IPS-15b (cell line): ENCODE measurements at regions not wholly inside any gene's neighbourhood (a gene's known extent, or its start where the extent isn't known, plus 50 kb on each side); places are given as distances from the start of the nearest gene placed in this dataset.

ENCODE experiments used
- H3K27me3 ChIP-seq: one replicate; pipeline ENCODE4 v1.6.1; 2013; ENCODE audit warnings: low read length; ENCODE audit not compliant: control insufficient read depth, insufficient read depth
- H3K36me3 ChIP-seq: one replicate; pipeline ENCODE4 v1.6.1; 2013; ENCODE audit warnings: low read length; ENCODE audit not compliant: control insufficient read depth, insufficient read depth
- H3K4me1 ChIP-seq: one replicate; pipeline ENCODE4 v1.6.1; 2013; ENCODE audit warnings: mild to moderate bottlenecking, low read length; ENCODE audit not compliant: control insufficient read depth, insufficient read depth
- H3K4me3 ChIP-seq: one replicate; pipeline ENCODE4 v1.5.1; 2013; ENCODE audit warnings: low read depth, low read length
- H3K9ac ChIP-seq: one replicate; pipeline ENCODE4 v1.6.1; 2013; ENCODE audit warnings: low read depth, mild to moderate bottlenecking, low read length
- H3K9me3 ChIP-seq: one replicate; pipeline ENCODE4 v1.6.1; 2013; ENCODE audit warnings: mild to moderate bottlenecking, low read length; ENCODE audit not compliant: control insufficient read depth, insufficient read depth

GRCh38 chr2:172234716-172235691, 132.3 kb upstream of the DLX2 start:
- Histone ChIP-seq H3K4me3 (peak overlapping the region; percentile 59), H3K9me3 (no peaks in the 10 kb centered on the region), H3K9ac (no peak overlapping the region), H3K4me1 (peaks cover 13% of the 10 kb centered on the region), H3K36me3 (no peaks in the 10 kb centered on the region), H3K27me3 (peaks cover 38% of the 10 kb centered on the region)

DNA sequence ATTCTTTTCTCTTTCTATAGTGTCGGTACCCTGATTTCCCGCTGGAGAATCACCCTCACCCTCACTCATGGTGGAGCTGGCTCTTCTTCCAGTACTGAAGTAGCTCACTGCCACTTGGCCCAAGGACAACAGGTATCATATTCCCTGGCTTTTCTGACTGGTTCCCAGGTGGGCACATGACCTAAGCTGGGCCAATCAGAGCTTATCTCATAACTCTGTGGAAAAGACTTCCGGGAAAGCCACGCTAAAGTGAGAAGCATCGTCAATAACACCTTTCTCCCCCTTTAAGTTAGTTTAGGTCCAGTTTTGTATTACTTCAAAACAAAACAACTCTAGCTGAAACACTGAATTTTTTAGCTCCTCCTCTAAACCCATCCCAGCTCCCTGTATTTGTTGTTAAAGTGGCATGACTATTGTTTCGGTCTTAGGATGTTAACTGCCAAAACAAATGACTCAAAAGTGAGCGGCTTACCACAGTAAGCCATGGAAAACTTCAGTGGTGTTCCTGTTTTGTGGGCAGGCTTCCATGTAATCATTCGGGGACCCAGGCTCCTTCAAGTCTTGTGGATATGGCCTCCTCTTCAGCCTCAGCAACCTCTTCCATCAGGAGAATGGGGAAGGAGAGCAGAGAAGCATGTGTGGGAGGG, 137.4 kb upstream of the DLX2 start:
- H3K9ac ChIP-seq, result no peak overlapping the region

DNA sequence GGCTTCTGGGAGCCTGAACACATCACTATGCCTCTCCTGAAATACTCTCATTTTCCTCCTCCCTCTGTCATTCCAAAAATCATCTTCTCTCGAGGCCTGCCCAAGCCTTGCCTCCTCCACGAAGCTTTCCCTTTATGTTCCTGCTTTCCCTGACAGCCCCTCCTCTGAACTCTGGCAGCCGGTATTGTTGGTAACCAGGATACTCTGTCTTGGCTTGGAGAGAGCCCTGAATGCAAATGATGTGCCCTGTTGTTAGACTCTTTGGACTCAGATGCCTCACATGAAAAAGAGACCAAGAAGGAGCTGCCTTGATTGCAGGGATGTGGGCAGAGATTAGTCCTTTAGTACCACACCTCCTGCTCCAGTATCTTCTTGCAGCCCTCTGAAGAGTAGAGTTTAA, 138.5 kb upstream of the DLX2 start:
- H3K4me1 ChIP-seq, result no peaks in the 10 kb centered on the region
- no peaks in the 10 kb centered on the region for H3K36me3 ChIP-seq
- H3K9me3 ChIP-seq, result no peaks in the 10 kb centered on the region
- no peak overlapping the region for H3K4me3 ChIP-seq
- H3K27me3 ChIP-seq, result peaks cover 4% of the 10 kb centered on the region
- H3K9ac ChIP-seq, result peak overlapping the region; percentile 17

More for the DNA sequence above, 137.4 kb upstream of the DLX2 start:
- no peak overlapping the region for H3K4me3 ChIP-seq
- no peaks in the 10 kb centered on the region for H3K9me3 ChIP-seq
- H3K36me3 ChIP-seq, result no peaks in the 10 kb centered on the region
- peaks cover 16% of the 10 kb centered on the region for H3K27me3 ChIP-seq
- peaks cover 8% of the 10 kb centered on the region for H3K4me1 ChIP-seq

DNA sequence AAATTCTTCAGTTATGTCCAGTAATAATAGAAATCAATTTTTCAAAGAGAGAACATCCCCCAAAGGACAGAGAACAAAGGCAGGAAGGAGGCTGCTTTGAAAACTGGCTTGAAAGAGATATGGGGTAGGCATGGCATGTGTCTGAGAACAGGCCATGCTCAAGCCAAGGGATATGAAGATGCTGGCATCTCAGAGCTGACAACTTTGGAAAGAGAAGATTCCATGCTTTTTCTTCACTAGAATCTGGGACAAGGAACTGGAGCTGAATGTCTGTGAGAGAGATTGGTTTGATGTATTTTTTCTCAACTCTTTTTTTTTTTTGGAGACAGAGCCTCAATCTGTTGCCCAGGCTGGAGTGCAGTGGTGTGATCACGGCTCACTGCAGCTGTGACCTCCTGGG, 139.8 kb upstream of the DLX2 start:
- H3K27me3 ChIP-seq, result no peaks in the 10 kb centered on the region
- H3K36me3 ChIP-seq, result no peaks in the 10 kb centered on the region
- H3K4me1 ChIP-seq, result no peaks in the 10 kb centered on the region
- no peaks in the 10 kb centered on the region for H3K9me3 ChIP-seq
- no peak overlapping the region for H3K9ac ChIP-seq
- H3K4me3 ChIP-seq, result no peak overlapping the region

DNA sequence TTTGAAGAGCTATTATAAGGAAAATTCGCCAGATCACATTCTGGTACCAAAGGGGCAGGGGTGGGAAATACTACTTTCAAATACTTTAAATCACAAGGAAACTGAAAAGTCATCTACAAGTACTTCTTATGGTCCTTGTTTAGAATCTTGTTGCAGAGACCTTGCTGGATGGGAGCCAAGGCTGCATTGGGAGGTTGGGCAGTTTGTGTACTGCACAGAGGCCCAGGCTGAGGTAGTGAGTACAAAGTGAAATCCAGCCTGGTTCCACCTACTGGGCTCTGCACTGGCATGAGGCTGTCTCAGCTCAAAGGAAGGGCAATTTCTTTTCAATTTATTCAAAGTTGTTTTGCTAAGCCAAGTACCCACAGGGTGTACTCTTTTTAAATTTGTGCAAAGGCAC, 140.3 kb upstream of the DLX2 start:
- no peaks in the 10 kb centered on the region for H3K27me3 ChIP-seq
- no peaks in the 10 kb centered on the region for H3K36me3 ChIP-seq
- H3K4me3 ChIP-seq, result no peak overlapping the region
- H3K9me3 ChIP-seq, result no peaks in the 10 kb centered on the region
- H3K4me1 ChIP-seq, result no peaks in the 10 kb centered on the region
- no peak overlapping the region for H3K9ac ChIP-seq

DNA sequence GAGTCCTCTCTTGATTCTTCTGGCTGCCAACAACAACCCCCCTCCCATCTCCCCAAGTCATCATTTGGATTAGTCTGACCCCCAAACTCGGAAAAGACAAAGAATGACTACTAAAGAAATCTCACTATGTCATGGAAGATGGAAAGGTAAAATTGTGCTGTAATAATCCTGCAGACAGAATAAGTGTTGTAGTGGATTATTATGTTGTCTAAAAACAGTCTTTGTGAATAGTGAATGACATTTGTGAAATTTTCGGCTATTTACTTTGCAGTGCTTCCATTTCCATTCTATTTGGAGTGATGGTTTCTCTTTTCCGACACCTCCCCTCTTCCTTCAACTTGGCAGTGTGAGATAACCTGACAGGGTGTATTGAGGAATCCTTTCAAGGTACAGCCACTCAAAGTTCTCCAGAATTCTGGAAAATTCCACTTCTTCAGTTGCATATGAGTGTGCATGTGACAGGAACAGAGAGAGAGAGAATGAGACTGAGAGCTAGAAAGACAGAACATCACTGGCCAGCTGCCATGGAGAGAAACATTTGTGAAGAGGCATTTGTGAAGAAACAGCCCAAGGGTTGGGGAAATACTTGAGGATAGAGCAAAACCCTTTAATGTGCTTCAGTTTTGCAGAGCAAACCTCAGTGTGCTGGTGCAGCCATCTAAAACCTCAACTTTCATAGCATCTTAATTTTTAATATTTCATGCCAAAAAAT, 141.9 kb upstream of the DLX2 start:
- H3K27me3 ChIP-seq, result no peaks in the 10 kb centered on the region
- H3K9me3 ChIP-seq, result no peaks in the 10 kb centered on the region
- H3K9ac ChIP-seq, result no peak overlapping the region
- peaks cover 3% of the 10 kb centered on the region for H3K4me1 ChIP-seq
- H3K4me3 ChIP-seq, result no peak overlapping the region
- no peaks in the 10 kb centered on the region for H3K36me3 ChIP-seq

DNA sequence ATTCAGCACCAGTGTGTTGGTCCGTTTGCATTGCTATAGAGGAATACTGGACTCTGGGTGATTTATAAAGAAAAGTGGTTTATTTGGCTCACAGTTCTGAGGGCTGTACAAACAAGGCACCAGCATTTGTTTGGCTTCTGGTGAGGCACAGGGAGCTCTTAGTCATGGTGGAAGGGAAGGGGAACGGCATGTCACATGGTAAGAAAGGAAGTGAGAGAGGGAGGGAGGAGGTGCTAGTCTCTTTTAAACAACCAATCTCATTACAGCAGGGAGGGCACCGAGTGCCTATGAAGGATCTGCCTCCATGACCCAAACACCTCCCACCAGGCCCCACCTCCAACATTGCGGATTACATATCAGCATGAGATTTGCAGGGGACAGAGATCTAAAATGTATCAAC, 143.9 kb upstream of the DLX2 start:
- Histone ChIP-seq H3K9me3 (no peaks in the 10 kb centered on the region), H3K9ac (no peak overlapping the region), H3K36me3 (no peaks in the 10 kb centered on the region), H3K4me3 (no peak overlapping the region), H3K27me3 (no peaks in the 10 kb centered on the region), H3K4me1 (peaks cover 6% of the 10 kb centered on the region)

DNA sequence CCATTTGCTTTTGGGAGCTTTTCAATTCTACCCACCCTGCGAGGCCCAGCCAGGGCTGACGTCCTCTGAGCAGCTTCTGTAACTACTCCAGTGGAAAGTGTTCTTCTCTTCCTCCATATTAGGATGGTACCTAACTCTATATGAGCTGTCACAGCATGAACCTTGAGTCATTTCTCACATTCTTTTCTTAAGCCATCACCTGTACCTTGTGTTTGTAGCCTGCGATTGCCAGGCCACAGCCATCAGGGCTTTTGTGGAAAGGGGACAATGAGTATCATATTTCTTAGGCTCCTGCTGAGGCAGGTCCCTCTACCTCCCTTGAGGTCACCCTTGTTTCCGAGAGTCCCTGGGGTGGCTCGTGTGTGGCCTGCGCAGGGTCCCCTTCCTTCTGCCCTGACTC, 144.5 kb upstream of the DLX2 start:
- Histone ChIP-seq H3K4me1 (peaks cover 6% of the 10 kb centered on the region), H3K9me3 (no peaks in the 10 kb centered on the region), H3K9ac (no peak overlapping the region), H3K36me3 (no peaks in the 10 kb centered on the region), H3K27me3 (no peaks in the 10 kb centered on the region), H3K4me3 (no peak overlapping the region)

- Histone ChIP-seq H3K36me3 (no peaks in the 10 kb centered on the region), H3K4me1 (peaks cover 6% of the 10 kb centered on the region), H3K4me3 (no peak overlapping the region), H3K27me3 (no peaks in the 10 kb centered on the region), H3K9ac (no peak overlapping the region), H3K9me3 (no peaks in the 10 kb centered on the region)
Observed at GRCh38 chr2:172248381-172248780, 145.7 kb upstream of the DLX2 start.

GRCh38 chr2:172248785-172249187, 146.1 kb upstream of the DLX2 start:
- H3K9me3 ChIP-seq, result no peaks in the 10 kb centered on the region
- no peaks in the 10 kb centered on the region for H3K27me3 ChIP-seq
- H3K4me1 ChIP-seq, result peaks cover 6% of the 10 kb centered on the region
- no peak overlapping the region for H3K9ac ChIP-seq
- no peak overlapping the region for H3K4me3 ChIP-seq
- no peaks in the 10 kb centered on the region for H3K36me3 ChIP-seq

DNA sequence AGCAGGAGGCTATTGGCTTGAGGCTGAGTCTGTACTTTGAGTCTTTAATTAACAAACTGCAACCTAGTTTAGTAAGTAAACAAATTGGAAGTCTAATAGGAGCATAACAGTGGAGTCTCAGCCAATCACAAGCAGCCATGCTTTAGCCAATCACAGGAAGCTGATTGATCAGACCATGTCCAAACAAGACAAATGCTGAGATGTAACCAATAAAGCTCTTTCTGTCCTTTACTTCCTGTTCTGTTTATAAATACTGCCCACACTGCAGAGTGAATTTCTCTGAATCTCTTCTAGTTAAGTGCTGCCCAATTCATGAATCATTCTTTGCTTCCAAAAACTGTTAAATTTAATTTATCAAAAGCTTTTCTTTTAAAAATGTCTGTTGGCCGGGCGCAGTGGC, 146.6 kb upstream of the DLX2 start:
- Histone ChIP-seq H3K27me3 (no peaks in the 10 kb centered on the region), H3K4me1 (peaks cover 6% of the 10 kb centered on the region), H3K9me3 (no peaks in the 10 kb centered on the region), H3K36me3 (no peaks in the 10 kb centered on the region), H3K9ac (no peak overlapping the region), H3K4me3 (no peak overlapping the region)
